NCI-H446 (cell line): ENCODE measurements at regions not wholly inside any gene's neighbourhood (a gene's known extent, or its start where the extent isn't known, plus 50 kb on each side); places are given as distances from the start of the nearest gene placed in this dataset.
"Not testable (repeated sequence)": the region's sequence is repeated elsewhere in the genome, so short reads cannot be mapped to it uniquely, and the experiment has no call there.

Experiments
- DNase-seq, 2 experiments: peaks; one replicate each; lab custom pipeline; 2025; lab: John Stamatoyannopoulos, UW

DNA sequence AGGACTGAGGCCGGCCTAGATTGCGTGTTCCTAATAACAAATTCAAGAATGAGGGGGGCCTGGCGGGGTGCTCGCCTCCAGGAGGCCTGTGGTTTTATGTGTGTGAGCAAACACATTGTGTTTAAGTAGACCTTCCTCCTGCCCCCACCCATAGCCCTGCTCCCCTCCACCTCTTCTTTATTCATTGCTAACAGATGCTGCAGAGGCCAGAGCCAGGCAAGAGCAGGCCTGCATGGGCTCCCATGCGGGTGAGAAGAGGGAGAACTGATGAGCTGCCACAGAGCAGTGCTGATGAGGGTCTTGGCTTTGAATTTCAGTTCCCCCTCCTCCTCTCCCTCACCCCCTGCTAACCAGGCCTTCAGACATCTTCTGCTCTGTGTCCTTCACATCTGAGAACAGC, 154.6 kb downstream of the OSR1 start:
- no peak for DNase-seq

DNA sequence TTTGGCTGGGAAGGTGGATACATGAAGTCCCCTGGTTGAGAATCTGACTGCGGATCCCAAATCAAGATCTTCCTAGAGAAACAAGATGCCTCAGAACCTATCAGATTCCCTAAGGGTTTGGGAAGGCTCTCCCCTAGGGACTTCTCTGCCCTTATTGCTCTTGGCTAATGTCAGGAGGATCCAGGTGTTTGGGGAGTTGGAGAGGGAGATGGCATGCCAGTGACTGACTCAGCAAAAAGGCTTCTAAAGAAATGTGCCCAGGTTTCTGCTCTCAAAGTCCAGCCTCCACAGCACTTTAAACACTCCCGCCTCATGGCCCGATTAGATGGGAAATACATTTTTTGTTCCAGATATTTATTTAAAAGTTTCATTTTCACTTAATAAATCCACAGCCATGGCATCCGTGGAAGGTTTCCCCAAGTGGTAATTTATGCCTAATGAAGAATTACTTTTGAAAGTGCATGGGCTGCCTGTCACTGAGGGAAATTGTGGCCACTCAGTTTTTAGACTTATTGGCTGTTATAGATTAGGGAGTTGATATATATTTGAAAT, 156.4 kb downstream of the OSR1 start:
- no peak for DNase-seq

DNA sequence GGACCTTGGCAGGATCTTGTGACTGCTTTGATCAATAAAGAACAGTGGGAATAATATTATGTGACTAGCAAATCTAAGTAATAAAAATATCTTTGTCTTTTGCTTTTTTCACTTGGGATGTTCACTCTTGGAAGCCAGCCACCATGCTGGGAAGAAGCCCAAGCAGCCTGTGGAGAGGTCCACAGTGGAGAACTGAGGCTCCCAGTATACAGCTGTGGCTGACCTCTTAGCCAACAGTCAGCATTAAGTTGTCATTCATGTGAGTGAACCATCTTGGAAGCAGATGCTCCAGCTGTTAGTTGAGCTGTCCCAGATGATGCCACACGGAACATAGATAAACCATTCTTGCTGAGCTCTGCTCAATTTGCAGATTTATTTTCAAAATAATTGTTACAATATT, 160.0 kb downstream of the OSR1 start:
- no peak for DNase-seq

DNA sequence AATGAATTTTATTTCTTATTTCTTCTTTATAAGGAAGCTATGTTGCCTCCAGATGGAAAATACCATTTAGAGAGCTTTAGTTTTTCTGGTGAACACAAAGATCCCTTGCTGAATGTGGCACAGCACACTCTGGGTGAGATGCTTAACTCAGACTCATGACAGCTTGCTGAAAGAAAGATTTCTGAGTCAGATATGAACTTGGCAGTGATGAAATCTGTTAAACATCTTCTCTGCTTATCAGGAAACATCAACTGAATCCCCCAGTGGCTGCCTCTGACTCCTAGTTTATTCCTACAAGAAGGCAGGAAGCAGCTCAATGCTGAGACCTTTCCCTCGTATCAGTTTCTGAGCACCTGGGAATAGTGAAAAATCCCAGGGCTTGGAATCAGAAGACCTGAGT, 162.8 kb downstream of the OSR1 start:
- DNase-seq, result no peak

GRCh38 chr2:19189391-19189790, 169.0 kb downstream of the OSR1 start:
- DNase-seq, result no peak

DNA sequence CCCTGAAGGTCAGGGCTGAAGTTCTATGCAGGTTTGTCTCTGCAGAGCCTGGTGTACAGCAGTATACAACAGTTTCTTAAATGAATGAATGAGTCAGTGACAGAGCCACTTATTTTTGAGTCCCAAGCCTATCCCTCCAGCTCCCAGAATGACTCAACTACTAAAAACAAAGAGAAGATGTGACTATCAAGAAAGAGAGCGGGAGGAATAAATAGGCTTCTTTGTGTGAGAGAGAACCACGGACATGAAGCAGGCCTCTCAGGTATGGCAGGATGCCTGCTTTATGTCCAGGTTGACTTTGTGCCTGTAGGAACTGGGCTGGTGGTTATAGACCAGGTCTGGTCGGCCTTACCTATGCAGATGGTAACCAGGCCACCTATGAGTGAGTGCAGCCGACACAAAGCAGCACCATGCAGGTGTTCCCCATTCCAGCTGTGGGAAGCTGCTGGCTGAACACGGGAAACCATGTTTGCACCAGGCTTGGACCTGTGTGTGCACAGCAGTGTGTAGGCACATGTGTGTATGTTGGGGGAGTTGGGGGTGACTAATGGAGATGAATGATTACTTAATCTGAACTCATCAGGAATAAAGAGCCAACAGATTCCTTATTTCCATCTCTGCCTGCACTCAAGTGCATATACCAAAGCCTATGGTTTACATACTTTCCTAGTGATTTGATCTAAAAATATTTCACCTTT, 171.0 kb downstream of the OSR1 start:
- DNase-seq, result no peak

DNA sequence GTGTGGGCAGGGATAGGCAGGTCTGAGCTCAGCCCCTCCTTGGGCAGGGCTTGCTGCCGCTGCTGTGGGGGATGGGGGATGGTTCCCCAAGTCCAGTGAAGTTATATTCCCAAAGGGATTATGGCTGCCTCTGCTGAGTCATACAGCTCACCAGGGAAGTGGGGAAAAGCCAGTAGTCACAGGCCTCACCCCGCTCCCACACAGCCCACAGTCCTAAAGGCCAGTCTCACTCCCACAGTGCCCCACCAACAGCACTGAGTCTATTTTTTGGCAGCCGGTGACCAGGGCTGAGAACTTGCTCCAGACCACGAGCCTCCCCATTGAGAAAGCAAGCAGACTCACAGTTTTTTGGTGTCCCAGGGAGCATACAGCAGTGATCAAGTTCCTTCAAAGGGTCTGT, 173.3 kb downstream of the OSR1 start:
- no peak for DNase-seq

GRCh38 chr2:19178175-19178574, 180.2 kb downstream of the OSR1 start:
- DNase-seq, result no peak

GRCh38 chr2:19176977-19177376, 181.4 kb downstream of the OSR1 start:
- no peak for DNase-seq

DNA sequence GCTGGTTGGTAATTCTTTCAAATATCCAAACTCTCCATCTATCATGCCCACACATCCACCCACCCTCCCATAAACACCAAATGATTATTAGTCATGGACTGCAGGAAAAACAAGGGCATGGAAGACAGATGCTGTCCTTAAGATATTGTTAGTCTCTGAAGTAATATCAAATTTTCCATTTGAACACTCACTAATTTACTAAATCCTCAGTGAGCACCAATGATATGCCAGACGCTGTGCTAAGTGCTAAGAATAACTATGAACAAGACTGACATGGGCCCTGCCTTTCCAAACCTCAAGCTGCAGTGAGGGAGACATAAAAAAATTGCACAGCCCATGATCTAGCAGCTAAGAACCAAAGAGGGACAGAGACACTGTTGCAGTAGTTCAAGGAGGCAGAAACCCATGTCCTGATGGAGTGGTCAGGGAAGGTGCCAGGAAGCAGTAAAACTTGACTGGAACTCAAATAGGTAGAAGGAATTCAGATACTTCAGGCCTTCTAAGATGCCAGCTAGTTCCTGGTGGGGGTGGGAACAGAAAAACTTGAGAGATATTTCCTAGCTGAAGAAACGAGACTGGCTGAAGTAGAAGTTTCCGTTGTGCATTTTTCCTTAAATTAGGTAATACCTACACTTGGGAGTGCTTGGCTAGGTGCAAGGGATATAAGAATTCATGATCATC, 182.1 kb downstream of the OSR1 start:
- no peak for DNase-seq

GRCh38 chr2:19174176-19174575, 184.2 kb downstream of the OSR1 start:
- DNase-seq, result no peak

- no peak for DNase-seq
Measured at GRCh38 chr2:19171409-19171808, 187.0 kb downstream of the OSR1 start.

GRCh38 chr2:19169134-19169768, 189.2 kb downstream of the OSR1 start:
- no peak for DNase-seq

GRCh38 chr2:19164099-19164498, 194.3 kb downstream of the OSR1 start:
- not testable (repeated sequence) for DNase-seq

DNA sequence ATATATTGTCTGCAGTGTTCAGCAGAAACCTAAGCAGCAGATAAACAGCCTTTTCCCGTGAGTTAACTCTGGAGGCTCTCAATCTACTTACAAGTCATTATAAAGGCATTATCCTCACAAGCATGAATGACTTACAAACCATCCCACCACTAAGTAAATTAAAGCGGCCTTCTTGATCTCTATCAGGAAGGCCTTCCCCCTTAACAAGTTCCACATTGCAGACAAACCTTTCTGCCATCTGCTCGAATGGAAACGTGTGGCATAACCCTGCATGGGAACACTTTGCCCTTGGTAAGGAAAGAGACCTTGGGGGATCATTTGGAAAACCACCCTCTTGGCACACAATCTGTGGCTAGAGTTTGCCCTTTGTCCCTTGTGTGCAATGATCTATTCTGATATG, 199.5 kb downstream of the OSR1 start:
- no peak for DNase-seq

- DNase-seq, result no peak
Measured at GRCh38 chr2:19158211-19158610, 200.2 kb downstream of the OSR1 start.

GRCh38 chr2:19156646-19157045, 201.8 kb downstream of the OSR1 start:
- DNase-seq, result no peak

- DNase-seq, result no peak
Measured at GRCh38 chr2:19150726-19151125, 207.7 kb downstream of the OSR1 start.

DNA sequence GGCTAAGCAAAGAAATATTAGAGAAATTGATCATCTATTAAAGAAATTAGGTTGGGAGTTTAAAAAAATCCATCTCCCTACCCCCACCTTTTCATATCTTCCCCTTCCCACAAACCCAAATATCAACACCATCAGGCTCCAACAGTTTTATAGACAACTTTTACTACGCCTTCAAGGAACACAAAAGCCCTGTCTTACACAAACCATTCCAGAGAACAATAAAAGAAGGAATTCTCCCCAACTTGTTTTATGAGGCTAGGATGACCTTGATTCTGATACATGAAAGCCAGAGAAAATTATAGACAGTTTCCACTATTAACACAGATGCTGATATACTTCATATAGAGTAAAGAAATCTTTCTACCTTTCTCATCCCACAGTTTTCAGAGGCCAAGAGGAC, 211.6 kb downstream of the OSR1 start:
- DNase-seq, result no peak

DNA sequence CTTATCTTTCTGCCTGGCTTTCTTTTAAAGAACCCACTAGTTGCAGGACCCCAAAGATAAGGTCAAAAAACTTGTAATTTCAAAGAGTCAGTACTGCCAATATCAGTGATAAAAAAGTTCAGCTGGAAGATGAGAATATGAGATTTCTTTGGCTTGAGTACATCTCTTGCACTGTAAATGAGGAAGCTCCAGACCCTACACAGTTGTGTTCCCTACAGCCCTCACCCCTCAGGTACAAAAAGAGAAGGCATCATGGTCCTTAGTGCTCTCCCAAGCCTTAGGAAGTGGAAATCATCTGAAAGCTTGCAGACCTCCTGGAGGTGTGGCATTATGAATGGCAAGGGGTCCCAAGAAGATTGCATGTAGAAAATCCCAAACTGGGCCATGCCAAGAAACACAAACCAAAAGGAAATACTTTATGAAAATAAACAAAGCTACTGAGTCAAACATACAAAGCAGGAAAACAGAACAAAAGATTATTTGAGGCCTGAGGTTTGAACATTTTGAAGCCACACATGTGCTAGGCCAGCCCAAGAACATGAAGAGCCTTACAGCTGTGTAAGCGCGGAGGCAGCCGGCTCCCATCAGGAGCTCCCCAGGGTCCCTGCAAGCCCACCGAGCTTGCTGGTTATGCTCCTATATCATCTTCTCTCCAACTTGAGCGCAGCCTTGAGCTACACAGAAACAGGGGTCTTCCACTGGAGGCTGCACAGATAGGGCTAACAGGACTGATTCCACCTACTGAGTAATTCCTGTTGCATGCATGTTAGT, 217.0 kb downstream of the OSR1 start:
- DNase-seq, result no peak

- DNase-seq, result no peak
Measured at GRCh38 chr2:19140463-19141208, 217.8 kb downstream of the OSR1 start.

DNA sequence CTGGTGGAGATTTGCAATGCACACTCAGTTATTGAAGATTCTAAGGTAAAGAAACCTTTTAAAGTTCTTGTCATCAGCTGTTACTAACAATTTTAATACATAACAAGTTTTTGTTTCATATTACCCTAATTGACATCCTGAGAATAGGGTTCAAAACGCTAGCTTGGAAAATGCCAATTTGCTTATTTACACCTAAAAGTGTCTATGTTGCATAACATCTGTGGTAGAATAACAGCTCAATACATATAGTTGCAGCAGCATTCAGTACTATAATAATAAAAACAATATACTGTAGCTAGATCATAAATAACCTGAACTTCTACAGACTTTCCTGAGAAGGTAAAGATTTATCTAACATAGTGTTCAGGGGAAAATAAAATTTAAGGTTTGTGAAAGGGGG, 219.0 kb downstream of the OSR1 start:
- DNase-seq, result no peak
